Brain microvascular endothelial cell (primary cell): ENCODE measurements at regions not wholly inside any gene's neighbourhood (a gene's known extent, or its start where the extent isn't known, plus 50 kb on each side); places are given as distances from the start of the nearest gene placed in this dataset.
"Not testable (repeated sequence)": the region's sequence is repeated elsewhere in the genome, so short reads cannot be mapped to it uniquely, and the experiment has no call there.

Experiments
- DNase-seq: peaks from one replicate; pipeline ENCODE4 v3.0.0-alpha.2; 2020
- H3K27ac ChIP-seq: fragments of 250-450 bp; sonication (Bioruptor Pico); 2 replicates; pipeline ENCODE4 v1.5.1; 2020; ENCODE audit warnings: mild to moderate bottlenecking, moderate library complexity
- H3K27me3 ChIP-seq: fragments of 250-450 bp; sonication (Bioruptor Pico); replicated peaks from 2 replicates; pipeline ENCODE4 v1.5.1; 2020; ENCODE audit warnings: mild to moderate bottlenecking
- H3K36me3 ChIP-seq: fragments of 250-450 bp; sonication (Bioruptor Pico); replicated peaks from 2 replicates; pipeline ENCODE4 v1.5.1; 2020; ENCODE audit warnings: mild to moderate bottlenecking
- H3K4me3 ChIP-seq: 2 replicates; pipeline ENCODE4 v1.5.1; 2011; ENCODE audit warnings: low read depth, mild to moderate bottlenecking, control low read depth, low read length, moderate library complexity
- CTCF ChIP-seq: IDR thresholded peaks from 2 replicates; pipeline ENCODE4 v1.5.1; 2011; ENCODE audit warnings: low read depth, mild to moderate bottlenecking, moderate library complexity, low read length, control low read depth, inconsistent platforms; ENCODE audit errors: missing control alignments
- in situ Hi-C: cut with HindIII; loops from 2 replicates; pipeline ENCODE4 v1.10.0; 2017; ENCODE audit warnings: low sequenced_read_pairs, low pct_ligation_motif_present

DNA sequence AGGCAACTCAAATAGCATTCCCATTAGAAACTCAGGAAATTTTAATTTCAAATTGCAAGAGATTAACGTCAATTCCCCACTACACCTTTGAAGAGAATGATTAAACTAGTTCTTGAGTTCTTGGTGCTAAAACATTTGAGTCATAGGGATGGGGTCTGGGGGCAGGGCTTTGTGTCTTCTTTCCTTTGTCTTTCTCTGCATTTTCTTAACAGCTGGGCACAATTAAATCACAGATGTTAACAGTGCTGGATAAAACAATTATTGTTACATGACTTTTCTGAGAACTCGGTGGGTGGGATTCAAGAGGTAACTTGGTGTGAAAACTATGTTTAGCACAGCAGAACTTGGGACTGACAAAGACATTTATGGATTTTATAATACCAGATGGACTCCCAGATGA, 351.9 kb upstream of the TNC start:
- TF ChIP-seq CTCF: no peak
- no peak overlapping the region for H3K27ac ChIP-seq
- H3K27me3 ChIP-seq: no peaks in the 10 kb centered on the region
- no peak overlapping the region for H3K4me3 ChIP-seq
- no peak for DNase-seq
- H3K36me3 ChIP-seq: no peaks in the 10 kb centered on the region
- in situ Hi-C loops: no loop called here

- H3K27ac ChIP-seq, in situ Hi-C loops, DNase-seq: not testable (repeated sequence)
Measured at GRCh38 chr9:115473032-115473431, 355.1 kb upstream of the TNC start.

DNA sequence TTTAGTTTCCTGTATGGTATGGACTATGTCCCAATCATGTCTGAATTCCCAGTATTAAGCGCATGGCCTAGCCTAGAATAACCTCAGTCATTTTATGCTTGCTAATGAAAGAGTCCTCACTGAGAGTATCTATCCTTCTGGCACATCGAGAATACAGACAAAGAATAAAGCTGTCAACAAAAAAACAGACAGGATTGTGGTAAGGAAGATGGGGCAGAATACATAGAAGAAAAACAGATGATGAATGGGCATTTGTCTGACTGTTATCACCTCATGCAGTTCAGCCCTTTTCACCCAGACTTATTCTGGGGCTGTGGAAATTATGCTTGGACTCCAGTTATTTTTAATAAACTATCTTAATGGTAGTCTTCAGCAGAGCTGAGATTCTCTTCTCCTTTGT, 363.8 kb upstream of the TNC start:
- no peak for TF ChIP-seq CTCF
- no peaks in the 10 kb centered on the region for H3K36me3 ChIP-seq

More at GRCh38 chr9:115473032-115473431, 355.1 kb upstream of the TNC start:
- not testable (repeated sequence) for H3K4me3 ChIP-seq, H3K27me3 ChIP-seq, H3K36me3 ChIP-seq

GRCh38 chr9:115482747-115483146, 364.8 kb upstream of the TNC start:
- Histone ChIP-seq H3K27ac (no peak overlapping the region), H3K27me3 (no peaks in the 10 kb centered on the region), H3K36me3 (no peaks in the 10 kb centered on the region), H3K4me3 (no peak overlapping the region)
- no peak for DNase-seq
- TF ChIP-seq CTCF: no peak
- in situ Hi-C loops: no loop called here

More for the DNA sequence above, 363.8 kb upstream of the TNC start:
- no peak for DNase-seq
- Histone ChIP-seq H3K27me3 (no peaks in the 10 kb centered on the region), H3K4me3 (no peak overlapping the region), H3K27ac (no peak overlapping the region)
- in situ Hi-C loops: no loop called here

DNA sequence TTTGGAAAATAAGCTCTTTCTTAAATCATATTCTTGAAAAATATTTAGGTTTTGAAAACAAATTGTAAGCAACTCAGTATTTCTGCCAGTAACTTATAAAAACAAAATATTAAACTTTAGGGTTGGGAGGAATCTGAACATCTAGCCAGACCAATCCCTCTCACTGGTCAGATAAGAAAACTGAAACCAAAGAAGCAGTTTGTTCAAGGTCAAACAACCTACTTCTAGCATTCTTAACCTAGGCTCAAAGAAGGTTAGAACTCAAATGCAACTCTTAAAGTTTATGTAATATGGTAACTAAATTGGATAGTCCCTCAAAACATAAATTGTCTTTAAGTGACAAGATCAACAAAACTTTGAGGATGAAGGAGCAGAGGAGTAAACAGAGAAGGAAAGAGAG, 374.9 kb upstream of the TNC start:
- TF ChIP-seq CTCF: no peak
- Histone ChIP-seq H3K4me3 (no peak overlapping the region), H3K36me3 (no peaks in the 10 kb centered on the region), H3K27ac (no peak overlapping the region), H3K27me3 (no peaks in the 10 kb centered on the region)
- in situ Hi-C loops: no loop called here
- no peak for DNase-seq

- no peak for TF ChIP-seq CTCF
- Histone ChIP-seq H3K27ac (no peak overlapping the region), H3K36me3 (no peaks in the 10 kb centered on the region), H3K27me3 (no peaks in the 10 kb centered on the region), H3K4me3 (no peak overlapping the region)
- no peak for DNase-seq
- in situ Hi-C loops: no loop called here
Measured at GRCh38 chr9:115494393-115494792, 376.4 kb upstream of the TNC start.
